Inferior parietal cortex (tissue), 1 donor: ENCODE measurements at regions not wholly inside any gene's neighbourhood (a gene's known extent, or its start where the extent isn't known, plus 50 kb on each side); places are given as distances from the start of the nearest gene placed in this dataset.
"Not testable (repeated sequence)": the region's sequence is repeated elsewhere in the genome, so short reads cannot be mapped to it uniquely, and the experiment has no call there.

Source experiments
- DNase-seq: peaks from one replicate; pipeline ENCODE4 v3.0.0-alpha.2; 2016; ENCODE audit errors: extremely low spot score

- no peak for DNase-seq
These were observed 175.8 kb upstream of the ARID1B start for GRCh38 chr6:156601152-156602065.

GRCh38 chr6:156600678-156601077, 176.5 kb upstream of the ARID1B start:
- no peak for DNase-seq

- DNase-seq = peak; percentile 27
These were observed 177.1 kb upstream of the ARID1B start for GRCh38 chr6:156599978-156600590.

DNA sequence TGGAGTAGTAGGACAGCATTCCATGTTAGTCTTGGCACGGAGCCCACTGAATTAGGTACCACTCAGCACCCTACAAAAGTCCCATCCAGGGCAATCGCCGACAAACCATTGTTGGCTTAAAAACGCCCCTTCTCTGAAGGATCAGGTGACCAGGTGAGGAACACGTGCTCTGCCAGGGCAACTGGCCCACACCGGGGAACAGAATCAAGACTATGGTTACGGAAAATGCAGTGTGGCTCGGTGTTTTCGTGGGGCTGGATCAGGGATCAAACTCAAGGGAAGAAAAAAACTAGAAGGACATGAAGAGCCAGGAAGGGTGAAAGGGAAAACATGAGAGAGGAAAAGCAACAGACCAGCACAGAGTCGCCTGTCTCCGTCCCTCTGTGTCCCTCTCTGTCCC, 177.8 kb upstream of the ARID1B start:
- no peak for DNase-seq

DNA sequence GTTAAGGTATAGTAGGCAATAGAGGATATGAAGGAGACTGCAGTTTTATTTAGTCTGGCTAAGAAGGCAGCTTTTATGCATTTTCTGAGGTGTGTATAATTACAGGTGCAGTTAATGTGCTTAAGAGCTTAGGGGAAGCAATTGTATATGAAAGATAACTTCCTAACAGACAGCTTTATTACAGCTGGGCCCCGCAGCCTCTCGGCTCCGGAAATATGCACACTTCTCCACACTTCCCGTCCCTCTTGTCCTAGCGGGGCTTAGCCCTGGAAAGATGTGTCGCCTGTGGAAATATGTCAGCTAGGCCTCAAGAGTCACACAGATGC, 178.4 kb upstream of the ARID1B start:
- DNase-seq = no peak

- DNase-seq = no peak
These were observed 178.9 kb upstream of the ARID1B start for GRCh38 chr6:156598071-156598854.

DNA sequence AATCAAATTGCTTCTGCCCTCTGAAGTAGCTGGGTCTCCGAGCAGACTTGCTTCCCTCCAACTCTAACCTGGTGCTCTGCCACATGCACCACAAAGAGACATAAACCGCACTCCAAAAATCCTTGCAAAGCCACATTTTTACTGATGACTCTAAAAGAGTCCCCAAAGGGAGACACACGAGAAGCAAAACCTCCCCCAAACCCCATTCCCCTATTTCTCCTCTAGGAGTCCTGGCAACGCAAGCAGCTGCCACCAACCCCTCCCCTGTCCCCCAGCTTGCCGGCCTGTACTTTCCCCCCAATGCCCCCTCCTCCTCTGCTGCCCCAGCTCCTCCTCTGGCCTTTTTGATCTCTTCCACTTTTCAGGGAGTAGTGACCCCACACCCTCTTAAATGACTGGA, 180.1 kb upstream of the ARID1B start:
- DNase-seq = no peak

GRCh38 chr6:156595476-156595875, 181.7 kb upstream of the ARID1B start:
- DNase-seq = no peak

DNA sequence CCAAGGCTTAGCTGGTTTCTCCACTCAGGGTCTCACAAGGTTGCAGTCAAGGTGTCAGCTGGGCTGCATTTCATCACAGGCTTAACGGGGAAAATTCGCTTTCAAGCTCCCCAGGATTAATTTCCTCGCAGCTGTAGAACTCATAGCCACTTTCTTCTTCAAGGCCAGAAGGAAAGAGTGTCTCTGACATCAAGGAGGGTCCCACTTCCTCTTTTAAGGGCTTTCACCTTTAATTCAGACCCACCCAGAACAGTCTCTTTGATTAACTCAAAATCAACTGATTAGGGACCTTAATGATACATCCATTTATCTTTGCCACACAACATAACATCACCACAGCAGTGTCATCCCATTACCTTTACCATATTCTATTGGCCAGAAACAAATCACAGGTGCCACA, 183.3 kb upstream of the ARID1B start:
- no peak for DNase-seq

DNA sequence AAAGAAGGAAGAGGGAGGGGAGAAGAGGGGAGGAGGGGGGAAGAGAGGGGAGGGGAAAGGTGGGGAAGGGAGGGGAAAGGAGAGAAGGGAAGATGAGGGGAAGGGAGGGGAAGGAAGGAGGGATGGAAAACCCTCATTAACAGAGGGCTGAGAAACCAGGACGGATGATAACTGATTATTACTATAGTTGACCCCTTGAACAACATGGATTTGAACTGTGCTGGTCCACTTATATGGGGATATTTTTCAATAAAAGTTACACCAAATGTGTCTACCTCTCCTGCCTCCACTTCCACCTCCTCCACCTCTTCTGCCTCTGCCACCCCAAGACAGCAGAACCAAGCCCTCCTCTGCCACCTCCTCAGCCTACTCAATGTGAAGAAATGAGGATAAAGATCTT, 184.1 kb upstream of the ARID1B start:
- no peak for DNase-seq

DNA sequence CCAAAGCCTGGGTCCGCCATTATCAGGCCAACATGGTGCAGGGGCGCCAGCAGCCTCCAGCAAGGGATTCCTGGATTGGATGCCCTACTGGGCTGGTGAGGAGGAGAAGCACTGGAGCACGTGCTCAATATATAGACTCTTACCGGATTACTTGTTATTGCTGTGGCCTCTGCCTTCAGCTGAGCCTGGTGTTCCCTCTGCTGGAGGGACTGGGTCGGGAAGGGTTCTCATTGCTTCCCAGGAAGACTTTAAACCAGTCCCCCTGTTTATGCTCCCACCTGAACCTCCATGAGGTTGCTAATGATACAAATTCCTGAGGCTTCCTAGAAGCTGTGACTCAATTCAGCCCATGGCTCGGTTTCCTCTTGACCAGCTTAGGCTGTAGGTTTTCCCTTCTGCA, 186.7 kb upstream of the ARID1B start:
- no peak for DNase-seq

DNA sequence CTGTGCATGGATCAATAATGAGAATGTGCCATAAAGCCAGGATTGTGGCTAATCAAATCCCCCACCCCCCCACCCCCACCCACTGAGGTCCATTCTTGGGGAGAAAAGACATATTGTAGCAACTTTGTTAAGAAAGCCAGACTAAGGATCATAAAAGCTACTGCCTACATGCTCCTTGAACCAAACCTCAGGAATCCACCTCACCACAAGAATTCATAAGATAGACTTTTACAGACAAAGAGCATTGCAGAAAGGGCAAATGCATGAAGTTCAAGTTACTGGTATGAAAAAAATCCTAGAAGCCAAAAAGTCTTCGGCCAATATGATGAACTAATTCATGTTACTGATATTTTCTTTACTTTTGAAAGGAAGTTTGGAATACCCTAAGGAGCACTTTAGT, 187.9 kb upstream of the ARID1B start:
- no peak for DNase-seq

GRCh38 chr6:156587751-156588301, 189.4 kb upstream of the ARID1B start:
- no peak for DNase-seq

DNA sequence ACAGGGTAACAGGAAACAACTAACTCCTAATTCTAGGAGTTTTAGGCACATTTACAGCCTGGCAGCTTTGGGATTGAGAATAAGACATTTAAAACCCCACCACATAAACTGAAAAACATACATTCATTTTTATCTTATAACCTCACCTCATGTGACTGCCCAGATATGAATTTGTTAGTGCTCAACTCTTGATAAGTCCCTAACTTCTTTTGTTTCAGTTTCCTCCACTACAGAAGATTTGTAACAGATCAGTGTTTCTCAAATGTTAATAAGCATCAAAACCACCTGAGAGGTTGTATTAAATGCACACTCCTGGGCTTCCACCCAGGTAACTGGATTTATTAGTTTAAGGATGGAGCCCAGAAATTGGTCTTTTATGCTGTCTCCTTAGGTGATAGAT, 190.1 kb upstream of the ARID1B start:
- no peak for DNase-seq

GRCh38 chr6:156585859-156586258, 191.3 kb upstream of the ARID1B start:
- no peak for DNase-seq

GRCh38 chr6:156584121-156584520, 193.1 kb upstream of the ARID1B start:
- not testable (repeated sequence) for DNase-seq

DNA sequence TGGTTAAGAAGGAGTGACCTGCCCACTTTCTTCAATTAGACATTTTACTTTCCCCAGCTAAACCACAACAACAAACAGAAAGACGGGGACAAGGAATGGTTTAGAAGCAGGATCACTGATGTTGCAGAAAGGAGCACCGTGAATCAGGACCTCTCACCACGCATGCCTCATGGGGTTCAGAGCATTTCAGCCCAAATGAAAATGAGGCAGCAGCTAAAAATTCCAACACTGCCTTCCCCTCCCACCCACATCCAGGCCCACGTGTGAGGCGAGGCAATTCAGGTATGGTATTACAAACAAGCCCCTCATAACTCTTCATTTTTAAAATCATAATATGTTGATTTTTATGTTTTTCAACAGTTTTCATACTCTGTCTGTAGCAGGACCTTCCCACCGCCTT, 194.1 kb upstream of the ARID1B start:
- DNase-seq = no peak

- DNase-seq = no peak
These were observed 194.6 kb upstream of the ARID1B start for GRCh38 chr6:156582509-156582992.

GRCh38 chr6:156579564-156579963, 197.6 kb upstream of the ARID1B start:
- DNase-seq = no peak

DNA sequence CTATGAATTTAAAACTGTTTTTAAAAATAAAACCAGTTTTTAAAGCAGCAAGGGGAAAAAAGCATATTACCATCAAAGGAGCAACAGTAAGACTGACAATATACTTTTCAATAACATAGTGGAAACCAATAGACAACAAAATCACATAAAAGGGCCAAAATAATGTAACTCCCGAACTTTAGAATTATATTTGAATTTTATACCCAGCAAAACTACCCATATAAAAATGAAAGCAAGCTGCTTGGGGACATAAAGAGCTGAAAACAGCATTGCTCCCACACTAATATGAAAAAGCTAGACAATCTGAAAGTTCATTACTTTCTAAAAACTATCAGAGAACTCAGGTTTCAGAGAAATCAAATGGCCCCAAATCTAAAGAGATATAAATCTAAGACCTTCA, 199.4 kb upstream of the ARID1B start:
- no peak for DNase-seq

DNA sequence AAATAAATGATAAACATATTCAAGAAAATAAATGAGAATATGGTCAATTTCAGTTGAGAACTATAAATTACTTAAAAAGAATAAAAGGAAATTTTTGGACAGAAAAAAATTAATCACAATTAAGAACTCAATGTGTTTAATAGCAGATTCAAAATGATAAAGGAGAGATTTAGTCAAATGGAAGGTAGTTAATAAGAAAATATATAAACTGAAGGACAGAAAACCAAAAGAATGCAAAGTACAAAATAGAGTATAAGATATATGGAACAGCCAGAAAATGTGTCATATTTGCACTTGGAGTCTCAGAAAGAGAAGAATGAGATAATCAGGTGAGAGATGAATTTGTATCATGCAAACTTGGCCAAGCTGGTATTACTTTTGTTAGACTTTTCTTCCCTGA, 201.8 kb upstream of the ARID1B start:
- no peak for DNase-seq

DNA sequence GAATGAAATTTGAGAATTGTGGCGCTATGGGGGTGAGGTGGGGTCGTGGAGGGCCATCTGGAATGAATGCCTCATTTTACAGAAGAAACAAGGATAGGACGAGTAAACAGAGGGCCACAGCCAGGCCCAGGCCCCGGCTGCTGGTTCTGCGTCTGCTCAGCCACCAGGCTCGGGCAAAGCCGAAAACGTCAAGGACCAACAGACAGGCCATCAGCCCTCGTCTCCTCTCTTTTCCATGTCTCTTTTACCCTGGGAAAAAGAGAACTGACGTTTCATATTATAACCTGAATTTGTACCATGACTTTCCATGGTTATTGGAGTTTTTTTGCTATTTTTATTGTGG, 212.4 kb upstream of the ARID1B start:
- no peak for DNase-seq
